SU-DHL-6 (cell line): ENCODE measurements at regions not wholly inside any gene's neighbourhood (a gene's known extent, or its start where the extent isn't known, plus 50 kb on each side); places are given as distances from the start of the nearest gene placed in this dataset.

ENCODE experiments used
- EZH2phosphoT487 ChIP-seq: fragments of 200-600 bp; sonication (generic), shearing (Covaris generic); conservative IDR thresholded peaks from 2 replicates; pipeline ENCODE4 v1.6.1; 2018; ENCODE audit warnings: mild to moderate bottlenecking, antibody characterized with exemption, low read length, moderate library complexity, mixed read lengths
- TF ChIP-seq, protein P1 (sequence below): fragments of 200-600 bp; sonication (generic); IDR thresholded peaks from one replicate; pipeline ENCODE4 v1.5.1; 2017; ENCODE audit warnings: antibody characterized with exemption, mild to moderate bottlenecking, low read length, moderate library complexity; ENCODE audit not compliant: insufficient read depth, poor library complexity, severe bottlenecking

DNA sequence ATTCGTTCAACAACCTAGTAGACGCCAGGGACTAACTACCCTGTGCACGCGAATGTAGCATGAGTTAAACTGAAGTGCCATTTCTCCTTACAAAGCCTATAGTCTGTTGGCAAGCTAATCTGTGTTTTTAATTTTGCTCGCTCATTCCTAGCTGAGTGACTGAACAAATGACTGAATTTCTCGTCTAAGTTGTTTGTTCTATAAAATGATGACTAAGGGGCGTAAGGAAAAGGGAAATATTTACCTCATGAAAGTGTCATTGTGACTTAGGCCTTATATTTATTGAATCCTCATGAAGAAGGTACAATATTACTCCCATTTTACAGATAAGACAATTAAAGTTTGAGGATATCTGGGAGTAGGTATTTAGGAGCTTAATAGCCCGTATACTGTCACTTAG, 818.3 kb upstream of the ALCAM start:
- TF ChIP-seq, protein P1, sequence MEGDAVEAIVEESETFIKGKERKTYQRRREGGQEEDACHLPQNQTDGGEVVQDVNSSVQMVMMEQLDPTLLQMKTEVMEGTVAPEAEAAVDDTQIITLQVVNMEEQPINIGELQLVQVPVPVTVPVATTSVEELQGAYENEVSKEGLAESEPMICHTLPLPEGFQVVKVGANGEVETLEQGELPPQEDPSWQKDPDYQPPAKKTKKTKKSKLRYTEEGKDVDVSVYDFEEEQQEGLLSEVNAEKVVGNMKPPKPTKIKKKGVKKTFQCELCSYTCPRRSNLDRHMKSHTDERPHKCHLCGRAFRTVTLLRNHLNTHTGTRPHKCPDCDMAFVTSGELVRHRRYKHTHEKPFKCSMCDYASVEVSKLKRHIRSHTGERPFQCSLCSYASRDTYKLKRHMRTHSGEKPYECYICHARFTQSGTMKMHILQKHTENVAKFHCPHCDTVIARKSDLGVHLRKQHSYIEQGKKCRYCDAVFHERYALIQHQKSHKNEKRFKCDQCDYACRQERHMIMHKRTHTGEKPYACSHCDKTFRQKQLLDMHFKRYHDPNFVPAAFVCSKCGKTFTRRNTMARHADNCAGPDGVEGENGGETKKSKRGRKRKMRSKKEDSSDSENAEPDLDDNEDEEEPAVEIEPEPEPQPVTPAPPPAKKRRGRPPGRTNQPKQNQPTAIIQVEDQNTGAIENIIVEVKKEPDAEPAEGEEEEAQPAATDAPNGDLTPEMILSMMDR = no peak
- no peak for TF ChIP-seq EZH2phosphoT487
